ENCODE measurements at regions not wholly inside any gene's neighbourhood (a gene's known extent, or its start where the extent isn't known, plus 50 kb on each side); places are given as distances from the start of the nearest gene placed in this dataset.

DNA sequence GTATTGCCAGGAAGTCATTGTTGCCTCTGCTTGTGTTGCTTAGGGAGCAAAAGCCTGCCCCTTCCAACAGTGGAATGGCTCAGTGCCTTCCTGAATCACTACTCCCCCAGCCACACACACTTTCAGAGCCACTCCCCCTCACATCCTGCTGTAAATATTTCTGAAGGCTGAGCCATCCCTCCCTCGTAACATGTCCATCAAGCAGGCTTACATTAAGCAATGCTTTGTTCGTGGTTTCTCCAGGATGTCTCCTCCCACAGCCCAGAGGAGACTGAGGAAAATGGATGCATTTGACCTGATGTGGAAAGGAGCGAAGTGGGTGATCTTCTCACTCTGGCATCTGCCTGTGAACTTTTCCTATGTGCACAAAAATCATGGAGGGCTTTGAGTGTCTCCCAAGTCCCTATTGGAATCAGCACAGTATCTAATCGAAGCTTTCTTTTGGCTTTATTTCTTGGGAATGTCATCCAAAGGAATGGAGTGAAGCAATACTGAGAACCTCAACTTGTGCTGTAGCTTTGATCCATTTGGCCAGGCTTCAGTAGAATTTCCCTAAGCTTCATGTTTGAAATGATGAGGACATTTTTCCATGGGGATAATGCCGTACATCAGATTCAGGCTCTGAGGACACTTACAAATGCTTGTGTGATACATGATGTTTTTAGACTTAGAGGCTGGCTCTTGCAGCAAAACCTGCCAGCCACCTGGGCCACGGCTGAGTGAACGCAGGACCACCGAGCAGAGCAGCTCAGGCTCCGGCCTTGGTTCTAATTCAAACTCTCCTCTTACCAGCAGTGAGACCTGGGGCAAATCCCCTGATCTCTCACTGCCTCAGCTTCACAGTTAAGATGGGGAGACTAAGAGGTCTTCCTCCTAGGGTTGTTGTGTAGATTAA is 389.1 kb downstream of the ENC1 start:
- Histone ChIP-seq H3K79me2 (ENCODE audit: control insufficient read depth in 1 of 2, insufficient read depth in 2 of 2, low read length in 2 of 2) (no peaks in the 10 kb centered on the region), H4K8ac (ENCODE audit: extremely low read depth, insufficient read depth, low read length) (no peak overlapping the region), H3K23ac (ENCODE audit: insufficient read length) (no peak overlapping the region), H4K5ac (ENCODE audit: insufficient read length, low read depth, low read length) (no peak overlapping the region), H4K20me1 (replicated peaks in 1 of 2; ENCODE audit: control insufficient read depth in 1 of 2, insufficient read depth in 2 of 2, low read length in 2 of 2) (no peaks in the 10 kb centered on the region), H3K9me3 (ENCODE audit: insufficient read depth in 2 of 2, low read depth in 1 of 2, low read length in 1 of 2) (no peaks in the 10 kb centered on the region), H2BK20ac (ENCODE audit: low read length) (no peak overlapping the region), H2AK5ac (ENCODE audit: low read depth, low read length) (no peak overlapping the region), H3K4me2 (ENCODE audit: insufficient read depth in 1 of 2, low read depth in 2 of 2, low read length in 2 of 2) (no peak overlapping the region), H2AFZ (ENCODE audit: low read length) (peak overlapping the region; percentile 84; the same call in 1 of the 2 replicates), H3K18ac (ENCODE audit: extremely low read depth, low read length) (no peak overlapping the region), H3K4me1 (replicated peaks in 1 of 4; ENCODE audit: control insufficient read depth in 3 of 4, insufficient read depth in 4 of 4, low read length in 3 of 4) (peaks cover 0 to 4% (median 0%) of the 10 kb centered on the region in 4 experiments; a peak in 1 of 7 replicates), H3K56ac (replicated peaks; ENCODE audit: insufficient read length, low read depth, low read length) (no peak overlapping the region), H3K4me3 (ENCODE audit: extremely low read depth in 1 of 4, insufficient read depth in 2 of 4, low read depth in 3 of 4, low read length in 4 of 4) (no peak overlapping the region), H4K91ac (replicated peaks; ENCODE audit: insufficient read length, low read length) (no peak overlapping the region), H2BK120ac (replicated peaks; ENCODE audit: low read depth, low read length) (no peak overlapping the region), H2BK5ac (ENCODE audit: low read depth, low read length) (no peak overlapping the region), H3K9ac (replicated peaks in 1 of 4; ENCODE audit: extremely low read depth in 1 of 4, low read depth in 3 of 4, low read length in 3 of 4) (no peak overlapping the region), H2BK12ac (ENCODE audit: low read depth, low read length) (no peak overlapping the region), H3K14ac (ENCODE audit: insufficient read length) (no peak overlapping the region), H3K27ac (ENCODE audit: low read depth, low read length) (no peak overlapping the region), H3K36me3 (ENCODE audit: control insufficient read depth in 2 of 4, insufficient read depth in 4 of 4, low read length in 3 of 4) (no peaks in the 10 kb centered on the region), H3K23me2 (ENCODE audit: low read depth, low read length) (peaks cover 2% of the 10 kb centered on the region; the same call in 1 of the 2 replicates), H3K4ac (replicated peaks; ENCODE audit: insufficient read length, low read depth, low read length) (no peak overlapping the region), H3K79me1 (ENCODE audit: low read depth, low read length) (no peaks in the 10 kb centered on the region), H2BK15ac (ENCODE audit: low read length) (no peak overlapping the region), H3K27me3 (replicated peaks in 1 of 4; ENCODE audit: control insufficient read depth in 3 of 4, extremely low read depth in 1 of 4, insufficient read depth in 3 of 4, low read length in 3 of 4) (no peaks in the 10 kb centered on the region)
- no peak for FAIRE-seq
- WGBS, 2 experiments (ENCODE audit: extremely low coverage in 1 of 2, insufficient coverage in 1 of 2, insufficient read length in 1 of 2, insufficient replicate concordance in 2 of 2, low coverage in 1 of 2, low lambda C conversion rate in 2 of 2, missing lambda C conversion rate in 1 of 2), result 93% methylated on average over 9 of the region's 9 CpGs; no CpG with 5 or more reads in 1 of the 2 experiments
- no peak for DNase-seq (ENCODE audit: low read depth in 1 of 2, low spot score in 2 of 2)
- POLR2A ChIA-PET (ENCODE audit: partially characterized antibody), result no interaction called here
- CTCF ChIA-PET (ENCODE audit: partially characterized antibody), result interaction anchor here (1.0 kb wide), 1 partner anchor 39 kb away, joined by 3 read pairs; no protein-coding TSS in a partner anchor
- no peak for TF ChIP-seq RFX5 (IDR thresholded peaks at IDR 0.05; ENCODE audit: borderline replicate concordance, low read depth, low read length)
- TF ChIP-seq HDAC6 (IDR thresholded peaks at IDR 0.05; ENCODE audit: low read depth, low read length), result no peak
- TF ChIP-seq TEAD4 (IDR thresholded peaks at IDR 0.05; ENCODE audit: low read depth, low read length), result no peak
- no peak for TF ChIP-seq JUN (IDR thresholded peaks at IDR 0.05; ENCODE audit: low read depth, low read length)
- TF ChIP-seq NANOG (IDR thresholded peaks at IDR 0.05; ENCODE audit: insufficient read depth, low read depth, low read length, poor library complexity, severe bottlenecking), result no peak
- TF ChIP-seq, protein P1, sequence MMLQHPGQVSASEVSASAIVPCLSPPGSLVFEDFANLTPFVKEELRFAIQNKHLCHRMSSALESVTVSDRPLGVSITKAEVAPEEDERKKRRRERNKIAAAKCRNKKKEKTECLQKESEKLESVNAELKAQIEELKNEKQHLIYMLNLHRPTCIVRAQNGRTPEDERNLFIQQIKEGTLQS (IDR thresholded peaks at IDR 0.05; ENCODE audit: insufficient read depth, low read depth, low read length), result no peak
- TF ChIP-seq, protein P2, sequence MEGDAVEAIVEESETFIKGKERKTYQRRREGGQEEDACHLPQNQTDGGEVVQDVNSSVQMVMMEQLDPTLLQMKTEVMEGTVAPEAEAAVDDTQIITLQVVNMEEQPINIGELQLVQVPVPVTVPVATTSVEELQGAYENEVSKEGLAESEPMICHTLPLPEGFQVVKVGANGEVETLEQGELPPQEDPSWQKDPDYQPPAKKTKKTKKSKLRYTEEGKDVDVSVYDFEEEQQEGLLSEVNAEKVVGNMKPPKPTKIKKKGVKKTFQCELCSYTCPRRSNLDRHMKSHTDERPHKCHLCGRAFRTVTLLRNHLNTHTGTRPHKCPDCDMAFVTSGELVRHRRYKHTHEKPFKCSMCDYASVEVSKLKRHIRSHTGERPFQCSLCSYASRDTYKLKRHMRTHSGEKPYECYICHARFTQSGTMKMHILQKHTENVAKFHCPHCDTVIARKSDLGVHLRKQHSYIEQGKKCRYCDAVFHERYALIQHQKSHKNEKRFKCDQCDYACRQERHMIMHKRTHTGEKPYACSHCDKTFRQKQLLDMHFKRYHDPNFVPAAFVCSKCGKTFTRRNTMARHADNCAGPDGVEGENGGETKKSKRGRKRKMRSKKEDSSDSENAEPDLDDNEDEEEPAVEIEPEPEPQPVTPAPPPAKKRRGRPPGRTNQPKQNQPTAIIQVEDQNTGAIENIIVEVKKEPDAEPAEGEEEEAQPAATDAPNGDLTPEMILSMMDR (IDR thresholded peaks at IDR 0.05; ENCODE audit: control extremely low read depth in 1 of 3, insufficient read depth in 1 of 3, low read depth in 1 of 3, low read length in 3 of 3), result no peak
